Cardiac septum (tissue), 1 donor: ENCODE measurements at regions not wholly inside any gene's neighbourhood (a gene's known extent, or its start where the extent isn't known, plus 50 kb on each side); places are given as distances from the start of the nearest gene placed in this dataset.

Source experiments
- DNase-seq: peaks from one replicate; pipeline ENCODE4 v3.0.0-alpha.2; 2020; ENCODE audit warnings: low spot score
- intact Hi-C: fragments of 100-400 bp; cut with DNase I; formaldehyde crosslinking; loops from one replicate; pipeline ENCODE4 v1.14.0; 2022
- donor health status: DM: no; HTN: no; CAD: no.

DNA sequence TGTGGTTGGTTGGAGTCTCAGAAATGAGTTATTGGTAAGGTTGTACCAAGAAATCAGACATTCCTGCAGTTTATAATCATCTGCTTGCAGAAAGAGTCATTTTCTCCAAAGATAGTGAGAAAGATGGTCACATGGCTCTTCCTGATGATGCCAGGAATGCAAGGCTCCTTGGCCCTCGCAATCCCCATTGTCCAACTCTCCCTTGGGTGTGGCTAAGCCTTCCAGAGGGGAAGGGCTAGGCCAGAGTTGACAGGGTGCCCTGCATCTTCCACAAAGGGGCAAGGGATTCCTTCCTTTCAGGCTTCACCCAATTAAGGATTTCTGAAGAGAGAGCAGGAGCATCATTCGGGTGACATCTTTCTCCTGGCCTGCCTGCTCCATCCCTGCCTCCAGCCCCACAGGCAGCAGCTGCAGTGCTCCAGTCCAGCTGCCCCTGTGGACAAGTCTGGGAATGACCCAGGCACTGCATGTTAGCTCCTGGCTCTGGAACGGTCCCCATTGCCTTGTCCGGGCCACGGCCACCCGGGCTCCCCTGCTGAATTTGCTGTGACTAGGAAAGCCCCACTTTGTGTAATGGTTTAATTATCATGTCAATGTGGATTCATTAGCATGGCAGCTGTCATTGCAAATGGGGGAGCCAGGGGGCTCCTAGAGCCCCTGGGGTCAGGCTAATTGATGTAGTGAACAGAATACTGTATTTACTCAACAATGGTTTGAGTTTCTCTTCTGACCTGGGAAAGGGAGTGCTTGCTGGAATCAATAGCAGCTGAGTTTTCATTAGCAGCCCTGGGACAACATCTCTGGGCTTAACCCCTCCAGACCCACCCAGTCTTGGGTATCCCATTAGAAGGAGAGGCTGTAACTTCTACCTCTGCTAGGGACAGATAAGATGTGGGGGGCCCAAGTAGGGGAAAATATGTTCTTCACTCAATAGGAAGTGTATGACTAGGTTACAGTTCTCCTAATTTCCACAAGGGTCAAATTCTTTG is 112.6 kb upstream of the TBX20 start:
- no peak for DNase-seq
- intact Hi-C loops = no loop called here

DNA sequence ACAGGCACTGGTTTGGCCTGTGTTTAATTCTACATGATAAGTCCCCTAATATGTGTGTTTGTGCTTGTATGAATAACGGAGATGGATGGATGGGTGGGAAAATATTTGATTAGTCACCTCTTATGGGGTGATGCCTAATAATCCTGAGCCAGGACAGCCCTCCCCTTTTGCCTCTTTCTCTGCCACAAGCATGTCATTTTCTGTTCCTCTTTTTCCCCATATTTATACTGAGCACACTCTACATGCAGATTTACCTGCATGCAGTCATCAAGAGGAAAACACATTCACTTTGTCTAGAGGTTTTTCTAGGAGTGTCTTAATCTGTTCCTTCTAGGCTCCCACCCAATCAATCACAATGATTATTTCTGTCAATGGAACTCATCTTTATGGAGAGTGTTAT is 111.6 kb upstream of the TBX20 start:
- intact Hi-C loops = no loop called here
- no peak for DNase-seq

DNA sequence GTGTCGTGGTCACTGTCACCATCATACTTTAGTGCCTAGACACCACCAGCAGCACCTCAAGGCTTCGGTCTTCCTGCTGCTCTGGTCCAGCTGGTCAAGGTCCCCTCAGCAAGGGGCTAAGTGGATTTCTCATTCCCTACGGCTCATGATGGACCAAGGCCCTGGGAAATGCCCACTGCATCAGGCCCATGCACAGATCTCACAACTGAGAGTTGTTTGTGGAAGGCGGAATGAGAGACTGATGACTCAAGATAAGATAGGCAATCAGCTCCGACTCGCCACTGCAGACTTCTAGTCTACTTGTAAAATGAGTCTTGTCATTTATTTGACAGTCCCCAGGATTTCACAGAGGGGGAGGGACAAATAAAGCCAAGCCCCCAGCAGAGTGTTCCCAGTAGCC is 108.4 kb upstream of the TBX20 start:
- intact Hi-C loops = no loop called here
- no peak for DNase-seq

DNA sequence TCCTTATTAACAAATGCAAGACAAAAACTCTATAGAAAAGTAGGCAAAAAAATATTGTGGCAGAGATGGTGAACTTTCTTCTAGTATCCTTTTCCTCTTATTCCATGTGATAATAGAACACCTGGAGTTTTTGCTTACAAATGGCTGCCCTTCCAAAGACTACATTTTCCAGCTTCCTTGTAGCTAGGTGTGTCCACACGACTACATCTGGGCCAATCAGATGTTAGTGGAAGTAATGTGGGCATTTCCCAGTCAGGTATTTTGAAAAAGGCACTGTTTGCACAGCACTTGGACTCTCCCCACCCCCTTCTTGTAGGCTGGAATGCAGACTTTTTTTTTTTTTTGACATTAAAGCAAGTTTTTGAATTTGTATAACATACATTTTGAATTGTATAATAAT is 105.5 kb upstream of the TBX20 start:
- DNase-seq = no peak
- intact Hi-C loops = no loop called here

DNA sequence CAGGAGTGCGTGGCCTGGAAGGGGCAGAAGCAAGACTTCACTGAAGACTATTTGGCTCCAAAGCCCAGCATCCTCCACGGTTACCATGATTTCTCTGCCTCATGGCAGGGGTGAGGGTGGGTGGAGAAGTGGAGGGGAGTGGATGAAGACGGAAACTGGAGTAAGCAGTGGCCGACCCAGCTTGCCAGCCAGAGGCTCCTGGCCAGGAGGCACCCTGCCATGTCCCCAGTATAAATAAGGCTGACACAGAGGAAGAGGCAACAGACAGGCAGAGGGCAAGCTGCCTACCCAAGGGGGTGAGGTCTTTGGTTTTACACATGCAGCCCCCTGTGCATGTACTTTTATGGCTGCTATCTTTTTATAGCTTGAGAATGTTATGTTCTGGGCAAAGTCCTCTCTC is 102.6 kb upstream of the TBX20 start:
- no peak for DNase-seq
- intact Hi-C loops = no loop called here

DNA sequence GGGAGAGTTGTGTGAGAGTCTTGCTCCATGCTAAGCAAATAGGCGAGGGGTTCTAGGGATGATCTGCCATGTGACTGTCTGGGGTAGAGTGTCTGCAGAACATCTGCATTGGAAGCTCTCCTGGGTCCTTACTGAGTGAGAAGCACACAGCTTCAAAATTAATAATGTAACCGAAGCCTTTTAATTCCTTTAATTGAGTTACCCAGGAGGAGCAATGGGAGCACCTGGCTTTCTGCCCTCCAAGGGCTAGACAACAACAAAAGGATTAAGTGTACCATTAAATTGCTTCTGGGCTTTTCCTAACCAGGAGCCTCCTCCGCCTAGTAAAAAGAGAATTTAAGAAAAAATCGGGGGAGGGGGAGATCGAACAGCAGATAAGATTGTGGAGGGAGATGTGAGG is 102.0 kb upstream of the TBX20 start:
- intact Hi-C loops = no loop called here
- no peak for DNase-seq

DNA sequence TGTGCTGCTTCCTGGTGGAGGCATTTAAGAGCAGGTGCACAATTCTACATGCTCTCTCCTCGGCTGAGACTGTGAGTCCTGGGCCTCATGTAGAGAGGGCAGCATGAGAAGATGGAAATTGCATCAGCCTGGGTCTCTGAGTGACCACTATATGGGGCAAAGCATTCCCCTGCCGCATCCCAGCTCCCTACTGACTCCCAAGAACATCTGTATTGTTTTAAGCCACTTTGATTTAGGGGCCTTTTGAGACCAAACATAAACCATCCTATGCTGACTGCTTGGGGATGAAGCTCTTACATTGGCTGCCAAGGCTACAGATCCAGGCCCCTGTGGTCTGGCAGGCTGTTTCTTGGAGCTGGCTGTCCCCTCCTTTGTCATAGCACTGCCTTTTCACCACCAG is 101.3 kb upstream of the TBX20 start:
- intact Hi-C loops = no loop called here
- no peak for DNase-seq

DNA sequence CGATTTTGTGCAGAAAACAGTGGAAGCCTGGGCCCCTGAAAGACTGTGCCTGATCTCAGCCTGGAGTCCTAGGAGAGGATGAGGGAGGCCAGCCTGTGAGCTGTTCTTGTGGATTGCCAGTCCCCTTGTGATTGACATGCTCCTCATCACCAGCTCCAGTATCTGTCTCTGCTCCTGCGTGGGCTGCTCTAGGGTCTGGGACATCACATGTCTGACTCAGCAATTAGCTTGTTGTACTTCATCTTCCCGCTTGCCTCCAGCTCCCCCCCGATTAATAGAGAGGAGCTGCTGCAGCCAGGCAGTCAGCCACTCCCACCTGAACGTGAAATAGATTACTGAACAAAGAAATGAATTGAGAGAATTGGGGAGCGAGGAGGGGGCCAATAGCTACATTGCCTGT is 99.6 kb upstream of the TBX20 start:
- intact Hi-C loops = no loop called here

DNA sequence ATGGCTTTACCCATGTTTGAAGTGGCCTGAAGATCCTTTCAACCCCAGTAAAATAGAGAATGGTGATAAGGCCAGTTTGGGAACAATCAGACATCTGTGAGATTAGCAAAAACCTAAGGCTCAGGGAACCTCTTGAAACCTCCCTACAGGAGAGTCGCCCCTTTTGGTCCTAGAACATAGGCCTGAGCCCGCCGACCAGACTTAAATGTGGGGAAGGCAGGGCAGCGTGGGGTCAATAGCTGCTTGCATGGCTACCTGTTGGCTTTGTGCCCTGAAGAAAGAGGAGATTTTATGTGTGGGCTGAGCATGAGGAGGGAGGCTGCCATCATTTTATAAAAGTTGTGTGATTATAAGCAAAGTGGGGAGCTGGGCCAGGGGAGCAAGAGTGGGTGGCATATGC is 97.6 kb upstream of the TBX20 start:
- DNase-seq = no peak
- intact Hi-C loops = no loop called here

More for the DNA sequence above, 99.6 kb upstream of the TBX20 start:
- DNase-seq = no peak

DNA sequence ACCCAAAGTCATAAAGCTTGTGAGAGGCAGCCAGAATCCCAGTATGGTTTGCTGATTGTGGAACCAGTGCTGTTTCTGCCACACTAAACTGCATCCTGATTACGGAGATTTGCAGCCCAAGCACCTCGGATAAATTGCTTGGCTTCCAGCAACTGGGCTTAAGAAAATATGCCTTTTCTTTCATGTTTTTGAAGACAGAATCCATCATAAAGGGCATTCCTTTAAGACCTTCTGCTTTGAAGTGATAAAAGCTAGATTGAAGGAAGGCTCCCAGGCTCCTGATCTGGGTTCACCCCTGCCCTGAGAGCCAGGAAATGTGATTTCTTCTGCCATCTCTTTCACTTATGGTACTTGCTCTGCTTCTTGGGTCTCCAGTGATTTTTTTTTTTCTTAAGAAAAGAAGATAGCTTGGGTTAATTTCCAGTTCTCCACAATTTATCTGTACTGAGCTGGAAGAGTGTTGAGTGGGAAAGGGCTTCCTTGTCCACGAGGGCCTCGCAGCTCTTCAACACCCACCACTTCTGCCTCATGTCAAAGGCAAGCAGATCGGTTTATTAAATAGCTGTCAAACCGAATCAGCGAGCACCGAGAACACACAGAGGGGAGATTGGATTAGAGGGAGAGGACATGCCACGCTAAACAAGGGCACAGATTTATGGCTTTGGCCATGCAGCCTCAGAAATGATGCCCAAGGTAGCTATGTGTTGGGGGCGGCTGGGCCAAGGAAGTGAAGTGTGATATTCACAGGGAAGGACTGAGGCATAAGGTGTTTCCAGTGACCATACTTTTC is 94.9 kb upstream of the TBX20 start:
- intact Hi-C loops = no loop called here
- no peak for DNase-seq

DNA sequence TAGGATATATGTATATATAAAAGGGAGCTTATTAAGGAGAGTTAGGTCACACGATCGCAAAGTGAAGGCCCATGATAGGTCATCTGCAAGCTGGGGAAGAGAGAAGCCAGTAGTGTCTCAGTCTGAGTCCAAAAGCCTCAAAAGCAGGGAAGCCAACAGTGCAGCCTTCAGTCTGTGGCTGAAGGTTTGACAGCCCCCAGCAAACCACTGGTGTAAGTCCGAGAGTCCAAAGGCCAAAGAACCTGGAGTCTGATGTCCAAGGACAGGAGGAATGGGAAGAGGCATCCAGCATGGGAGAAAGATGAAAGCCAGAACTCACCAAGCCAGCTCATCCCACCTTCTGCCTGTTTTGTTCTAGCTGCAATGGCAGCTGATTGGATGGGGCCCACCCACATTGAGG is 88.9 kb upstream of the TBX20 start:
- intact Hi-C loops = no loop called here
- no peak for DNase-seq

DNA sequence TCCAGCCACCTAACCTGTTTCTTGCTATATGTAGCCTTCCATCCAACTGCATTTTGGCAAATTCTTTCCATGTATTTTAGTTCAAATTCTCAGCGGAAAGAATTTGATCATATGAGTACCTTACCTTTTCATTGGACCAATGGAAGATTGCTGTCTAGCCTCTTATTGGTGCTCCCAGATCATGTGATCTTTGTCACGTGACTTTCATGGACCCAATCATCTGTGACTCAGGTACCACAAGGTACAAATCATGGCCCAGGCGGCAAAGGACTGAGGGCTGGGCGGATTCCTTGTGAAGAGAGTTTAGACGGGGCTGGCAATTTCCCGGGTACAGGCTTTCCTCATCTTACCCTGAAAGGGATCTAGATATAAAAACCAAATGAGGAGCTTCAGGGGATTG is 85.9 kb upstream of the TBX20 start:
- intact Hi-C loops = no loop called here
- DNase-seq = no peak

DNA sequence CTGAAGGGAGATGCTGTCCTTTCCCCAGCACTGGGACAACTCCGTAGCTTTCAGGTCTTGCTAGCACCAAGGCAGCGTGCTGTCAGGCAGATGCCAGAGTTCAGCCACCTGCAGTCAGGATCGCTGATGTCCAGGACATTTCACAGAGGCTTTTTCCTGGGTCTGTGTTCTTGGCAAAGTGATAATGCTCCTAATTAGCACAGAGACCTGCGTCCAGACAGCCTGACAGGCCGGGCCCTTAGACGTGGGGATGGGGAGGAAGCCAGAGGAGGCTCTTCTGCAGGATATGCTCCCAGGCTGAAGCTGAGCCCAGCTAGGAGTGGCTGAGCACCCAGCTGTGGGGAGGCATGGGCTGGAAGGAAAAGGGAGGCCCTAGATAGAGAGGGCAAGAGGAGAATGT is 82.5 kb upstream of the TBX20 start:
- DNase-seq = no peak
- intact Hi-C loops = no loop called here

DNA sequence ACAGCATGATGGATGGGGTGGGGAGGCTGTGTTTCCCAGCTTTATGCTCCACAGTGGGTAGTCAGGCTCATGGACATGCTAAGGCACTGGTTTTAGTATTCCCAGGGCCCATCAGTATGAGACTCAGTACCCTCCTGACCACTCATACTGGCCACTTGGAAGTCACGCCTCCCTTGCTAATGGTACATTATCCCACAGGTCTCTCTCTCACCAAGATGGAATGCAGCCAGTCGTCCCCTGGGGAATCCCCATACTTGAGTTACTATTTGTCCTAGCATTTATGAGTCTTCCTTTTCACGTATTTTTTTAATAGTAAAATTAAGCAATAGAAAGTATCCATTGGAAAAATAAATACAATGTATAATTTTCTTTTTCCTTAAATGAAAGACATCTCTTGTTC is 80.6 kb upstream of the TBX20 start:
- intact Hi-C loops = no loop called here
- DNase-seq = no peak

DNA sequence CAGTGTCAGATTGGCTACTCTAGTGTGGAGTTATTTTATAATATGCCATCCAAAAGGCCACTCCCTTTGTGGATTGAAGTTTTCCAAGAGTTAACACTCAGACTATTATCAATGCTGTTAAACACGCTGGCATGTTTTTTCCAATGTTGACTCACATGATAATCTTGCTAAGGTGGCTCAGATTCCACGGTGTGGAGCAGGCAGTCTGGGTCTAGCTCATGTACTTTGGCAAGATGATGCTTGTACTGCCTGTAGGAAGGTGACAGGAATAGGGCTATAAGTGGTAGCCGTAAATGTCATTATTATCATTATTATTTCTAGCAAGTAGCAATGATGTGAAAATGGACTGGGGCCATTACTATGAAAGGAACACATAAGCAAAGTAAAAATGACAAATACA is 79.4 kb upstream of the TBX20 start:
- intact Hi-C loops = no loop called here
- DNase-seq = no peak

DNA sequence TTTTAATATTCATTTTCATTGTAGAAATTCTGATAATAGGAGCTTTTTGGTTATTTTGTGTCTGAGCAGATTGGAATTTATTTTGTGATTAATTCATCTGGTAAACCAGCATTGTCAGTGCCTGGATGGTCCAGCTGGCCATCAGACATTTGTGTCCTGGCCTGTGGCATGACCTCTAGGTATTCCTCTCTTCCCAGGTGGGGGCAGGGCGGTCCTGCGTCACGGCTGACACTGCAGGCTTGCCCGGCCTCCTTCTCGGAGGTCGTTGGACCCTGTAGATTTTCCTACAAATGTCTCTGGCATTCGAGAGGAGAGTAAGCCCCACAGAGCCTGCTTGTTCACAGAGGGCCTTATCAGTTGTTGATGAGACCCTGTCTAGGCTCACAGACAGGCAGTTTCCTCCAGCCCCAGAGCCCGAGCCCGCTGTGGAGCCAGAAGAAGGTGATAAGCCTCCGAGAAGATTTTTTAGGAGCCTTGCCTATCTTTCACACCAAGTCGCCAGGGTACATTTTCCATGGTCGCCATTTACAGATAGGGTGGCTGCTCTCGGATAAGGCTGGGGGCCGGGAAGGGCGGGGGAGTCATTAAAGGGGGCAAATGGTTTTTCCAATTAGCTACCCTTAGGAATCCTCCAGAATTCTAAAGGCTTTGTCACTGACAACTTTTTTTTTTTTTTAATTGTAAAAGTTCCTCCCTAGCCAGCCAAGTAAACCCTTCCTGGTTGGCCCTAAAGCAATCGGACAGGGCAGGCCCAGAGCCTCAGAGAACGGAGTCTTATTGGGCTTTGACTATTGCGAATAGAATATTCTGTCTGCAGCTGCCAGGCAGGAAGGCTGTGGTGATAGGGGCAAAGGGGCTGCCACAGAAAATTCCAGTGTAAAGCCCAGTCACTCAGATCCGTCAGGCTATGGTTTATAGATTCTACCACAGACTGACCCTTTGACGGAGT is 78.1 kb upstream of the TBX20 start:
- intact Hi-C loops = no loop called here
- DNase-seq = no peak

DNA sequence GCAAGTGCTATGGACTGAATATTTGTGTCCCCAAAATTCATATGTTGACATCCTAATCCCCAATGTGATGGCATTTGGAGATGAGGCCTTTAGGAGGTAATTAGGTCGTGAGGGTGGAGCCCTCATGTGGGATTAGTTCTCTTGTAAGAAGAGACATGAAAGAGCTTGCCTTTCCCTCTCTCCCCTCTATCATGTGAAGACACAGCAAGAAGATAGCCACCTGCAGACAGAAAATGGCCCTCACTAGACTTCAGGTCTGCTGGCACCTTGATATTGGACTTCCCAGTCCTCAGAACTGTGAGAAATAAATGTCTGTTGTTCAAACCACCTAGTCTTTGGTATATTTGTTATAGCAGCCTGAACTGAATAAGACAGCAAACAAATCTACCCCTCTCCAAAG is 75.1 kb upstream of the TBX20 start:
- intact Hi-C loops = no loop called here

DNA sequence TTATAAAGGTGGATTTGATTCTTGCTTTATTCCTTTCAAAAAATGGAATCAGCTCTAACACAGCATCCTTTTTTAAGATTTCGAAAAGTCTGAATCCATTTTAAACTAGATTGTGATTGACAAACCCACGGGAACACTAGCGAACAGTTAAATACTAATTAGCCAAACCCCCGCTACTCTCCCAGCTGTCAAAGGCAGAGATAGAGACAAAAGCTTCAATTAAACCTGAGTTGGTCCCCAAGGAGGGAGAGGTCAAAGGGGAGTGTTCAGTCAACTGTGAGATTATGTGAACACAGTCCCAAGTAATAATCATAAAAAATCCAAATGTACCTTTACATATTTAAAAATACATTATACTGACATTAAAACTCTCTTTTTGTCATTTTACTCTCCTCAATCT is 65.7 kb upstream of the TBX20 start:
- intact Hi-C loops = no loop called here
- no peak for DNase-seq

More for the DNA sequence above, 75.1 kb upstream of the TBX20 start:
- no peak for DNase-seq

DNA sequence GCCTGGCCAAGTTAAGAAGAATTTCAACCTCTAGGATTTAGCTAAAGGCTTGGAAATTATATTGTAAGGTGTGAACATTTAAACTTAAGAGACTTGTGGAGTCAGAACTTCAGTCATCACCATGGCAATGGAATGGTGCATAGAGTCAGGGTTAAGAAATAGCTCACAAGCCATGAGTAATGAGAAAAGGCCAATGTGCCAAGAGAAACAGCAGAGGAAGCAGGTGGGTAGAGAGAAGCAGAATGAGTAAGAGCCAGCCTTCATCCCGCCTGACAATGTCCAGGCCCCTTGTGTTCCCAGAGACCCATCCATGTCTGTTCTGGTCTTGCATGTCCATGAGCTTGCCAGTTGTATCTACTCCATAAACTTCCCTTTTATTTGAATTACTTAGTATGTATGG is 62.6 kb upstream of the TBX20 start:
- no peak for DNase-seq
- intact Hi-C loops = no loop called here

DNA sequence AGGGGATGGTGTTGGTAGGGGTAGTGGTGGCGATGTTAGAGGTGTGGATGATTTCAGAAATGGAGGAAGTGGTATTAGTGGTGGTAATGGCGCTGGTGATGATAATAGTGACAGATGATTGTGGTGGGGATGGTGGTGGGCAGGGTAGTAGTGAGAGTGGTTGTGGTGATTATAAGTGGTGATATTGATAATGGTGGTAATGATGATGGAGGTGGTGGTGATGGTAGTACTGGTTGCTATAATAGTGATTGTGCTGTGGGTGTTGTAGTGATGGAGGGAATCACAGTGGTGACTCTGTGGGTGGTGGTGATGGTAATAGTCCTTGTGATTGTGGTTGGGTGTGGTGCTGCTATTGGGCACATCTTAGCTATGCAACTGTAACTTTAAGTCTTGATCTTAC is 61.6 kb upstream of the TBX20 start:
- intact Hi-C loops = no loop called here
- DNase-seq = no peak
